GM23338 (cell line): ENCODE measurements at regions not wholly inside any gene's neighbourhood (a gene's known extent, or its start where the extent isn't known, plus 50 kb on each side); places are given as distances from the start of the nearest gene placed in this dataset.

Source experiments
- ATAC-seq: fragments of 200-7000 bp; cut with Tn5 transposase; 3 replicates; pipeline ENCODE4 v1.9.1; 2020
- DNase-seq: peaks from one replicate; pipeline ENCODE4 v3.0.0-alpha.2; 2015; ENCODE audit warnings: low spot score
- H2AFZ ChIP-seq: fragments of 200-600 bp; sonication (generic); 2 replicates; pipeline ENCODE4 v1.8.0; 2016; ENCODE audit warnings: antibody characterized with exemption, mild to moderate bottlenecking, moderate library complexity
- H3F3A ChIP-seq: fragments of 200-600 bp; sonication (generic); replicated peaks from 2 replicates; pipeline ENCODE4 v1.8.0; 2017; ENCODE audit warnings: antibody characterized with exemption, mixed run types, low read depth
- H3K27ac ChIP-seq: fragments of 200-600 bp; sonication (generic); 2 replicates; pipeline ENCODE4 v1.6.1; 2016; ENCODE audit warnings: low read depth
- H3K27me3 ChIP-seq: fragments of 200-600 bp; sonication (generic); 2 replicates; pipeline ENCODE4 v1.8.0; 2016; ENCODE audit warnings: mild to moderate bottlenecking, mixed run types, moderate library complexity; ENCODE audit not compliant: insufficient read depth
- H3K36me3 ChIP-seq: fragments of 200-600 bp; sonication (generic); 2 replicates; pipeline ENCODE4 v1.8.0; 2016; ENCODE audit warnings: mild to moderate bottlenecking; ENCODE audit not compliant: insufficient read depth
- H3K4me1 ChIP-seq: fragments of 200-600 bp; sonication (generic); 2 replicates; pipeline ENCODE4 v1.8.0; 2016; ENCODE audit warnings: mild to moderate bottlenecking, moderate library complexity; ENCODE audit not compliant: insufficient read depth
- H3K4me2 ChIP-seq: fragments of 200-600 bp; sonication (generic); 2 replicates; pipeline ENCODE4 v1.7.1; 2017; ENCODE audit warnings: mixed run types
- H3K4me3 ChIP-seq: fragments of 200-600 bp; sonication (generic); 2 replicates; pipeline ENCODE4 v1.6.1; 2016; ENCODE audit warnings: mixed run types
- H3K79me2 ChIP-seq: fragments of 200-600 bp; sonication (generic); replicated peaks from 2 replicates; pipeline ENCODE4 v1.8.0; 2017; ENCODE audit warnings: mild to moderate bottlenecking; ENCODE audit not compliant: insufficient read depth
- H3K9me2 ChIP-seq: fragments of 200-600 bp; sonication (generic); 2 replicates; pipeline ENCODE4 v1.8.0; 2017; ENCODE audit not compliant: insufficient read depth
- H4K20me1 ChIP-seq: fragments of 200-600 bp; sonication (generic); replicated peaks from 2 replicates; pipeline ENCODE4 v1.8.0; 2017; ENCODE audit warnings: mild to moderate bottlenecking; ENCODE audit not compliant: insufficient read depth
- H3K27ac Mint-ChIP-seq: 2 replicates; pipeline ENCODE4 v1.8.0; 2020; ENCODE audit warnings: inconsistent platforms, mild to moderate bottlenecking, moderate library complexity, mixed read lengths
- H3K27me3 Mint-ChIP-seq: 3 replicates; pipeline ENCODE4 v1.8.0; 2022; ENCODE audit warnings: low read depth, mild to moderate bottlenecking, moderate library complexity, mixed read lengths, inconsistent platforms; ENCODE audit not compliant: insufficient read depth, poor library complexity
- H3K36me3 Mint-ChIP-seq: 3 replicates; pipeline ENCODE4 v1.8.0; 2021; ENCODE audit warnings: low read depth, mild to moderate bottlenecking, inconsistent platforms, moderate library complexity, mixed read lengths
- H3K4me1 Mint-ChIP-seq: 3 replicates; pipeline ENCODE4 v1.8.0; 2020; ENCODE audit warnings: mild to moderate bottlenecking, inconsistent platforms, mixed read lengths
- H3K4me3 Mint-ChIP-seq: 3 replicates; pipeline ENCODE4 v1.8.0; 2021; ENCODE audit warnings: moderate library complexity, mild to moderate bottlenecking, inconsistent platforms, mixed read lengths
- H3K9me3 Mint-ChIP-seq: 3 replicates; pipeline ENCODE4 v1.8.0; 2020; ENCODE audit warnings: moderate library complexity, mild to moderate bottlenecking, inconsistent platforms, mixed read lengths
- EZH2 ChIP-seq: fragments of 200-600 bp; sonication (generic); IDR thresholded peaks from one replicate; pipeline ENCODE4 v1.8.0; 2017; ENCODE audit warnings: antibody characterized with exemption, mild to moderate bottlenecking, low read depth; ENCODE audit not compliant: unreplicated experiment
- JUNB ChIP-seq: IDR thresholded peaks from one replicate; pipeline ENCODE4 v1.6.1; 2016; ENCODE audit warnings: antibody characterized with exemption; ENCODE audit not compliant: unreplicated experiment
- NANOG ChIP-seq: IDR thresholded peaks from 2 replicates; pipeline ENCODE4 v1.6.1; 2016; ENCODE audit warnings: antibody characterized with exemption, borderline replicate concordance
- REST ChIP-seq: IDR thresholded peaks from one replicate; pipeline ENCODE4 v1.6.1; 2018; ENCODE audit warnings: antibody characterized with exemption; ENCODE audit not compliant: unreplicated experiment
- ZNF331 ChIP-seq: fragments of 250-450 bp; sonication (Bioruptor Pico); IDR thresholded peaks from 2 replicates; pipeline ENCODE4 v1.5.0; 2020; ENCODE audit warnings: low read depth, mild to moderate bottlenecking, moderate library complexity
- ZNF462 ChIP-seq: fragments of 250-450 bp; sonication (Bioruptor Pico); IDR thresholded peaks from 2 replicates; pipeline ENCODE4 v1.5.0; 2020; ENCODE audit warnings: mild to moderate bottlenecking, moderate library complexity

GRCh38 chr6:92111386-92111785 lies 1308.0 kb downstream of the EPHA7 start:
- H3K4me2 ChIP-seq: no peak overlapping the region
- H3K27me3 Mint-ChIP-seq: no peaks in the 10 kb centered on the region
- no peaks in the 10 kb centered on the region for H4K20me1 ChIP-seq
- no peak overlapping the region for H3K4me3 Mint-ChIP-seq
- no peaks in the 10 kb centered on the region for H3K36me3 ChIP-seq
- no peaks in the 10 kb centered on the region for H3K9me2 ChIP-seq
- H3F3A ChIP-seq: no peaks in the 10 kb centered on the region
- H3K79me2 ChIP-seq: no peaks in the 10 kb centered on the region
- no peaks in the 10 kb centered on the region for H3K27me3 ChIP-seq
- peaks cover 17% of the 10 kb centered on the region for H3K4me1 Mint-ChIP-seq
- no peak overlapping the region for H3K27ac Mint-ChIP-seq
- no peaks in the 10 kb centered on the region for H3K4me1 ChIP-seq
- no peak for TF ChIP-seq REST
- TF ChIP-seq JUNB: no peak
- no peak for TF ChIP-seq NANOG
- no peak for TF ChIP-seq ZNF462 (CRISPR knock-in tag)
- no peak for TF ChIP-seq ZNF331 (CRISPR knock-in tag)
- TF ChIP-seq EZH2: no peak
- H2AFZ ChIP-seq: no peak overlapping the region
- no peak overlapping the region for H3K27ac ChIP-seq
- DNase-seq (no peak), ATAC-seq (no peak)
- H3K4me3 ChIP-seq: no peak overlapping the region
- H3K36me3 Mint-ChIP-seq: no peaks in the 10 kb centered on the region; the same call in 2 of the 3 replicates
- no peaks in the 10 kb centered on the region for H3K9me3 Mint-ChIP-seq
